Thyroid gland (tissue), 4 donors: ENCODE measurements at regions not wholly inside any gene's neighbourhood (a gene's known extent, or its start where the extent isn't known, plus 50 kb on each side); places are given as distances from the start of the nearest gene placed in this dataset.
"Not testable (repeated sequence)": the region's sequence is repeated elsewhere in the genome, so short reads cannot be mapped to it uniquely, and the experiment has no call there.

ENCODE experiments used
- DNase-seq, 2 donors: peaks; one replicate each; pipeline ENCODE4 v3.0.0-alpha.2; 2019
- H3K27ac ChIP-seq, 3 donors: fragments of 200-600 bp; sonication (generic); 1 replicate in 2 of 3; 2 replicates in 1 of 3; pipeline ENCODE4 v1.5.1; 2016 to 2019; ENCODE audit warnings: mild to moderate bottlenecking in 1 of 3, moderate library complexity in 1 of 3
- H3K27me3 ChIP-seq: fragments of 200-600 bp; sonication (generic); one replicate; pipeline ENCODE4 v1.5.1; 2019
- H3K36me3 ChIP-seq, 2 donors: fragments of 200-600 bp; sonication (generic); one replicate each; pipeline ENCODE4 v1.5.1; 2016 to 2019
- H3K4me1 ChIP-seq, 2 donors: fragments of 200-600 bp; sonication (generic); one replicate each; pipeline ENCODE4 v1.5.1; 2017 to 2019
- H3K4me3 ChIP-seq, 3 donors: fragments of 200-600 bp; sonication (generic); replicated peaks in 1 of 3; 1 replicate in 2 of 3; 2 replicates in 1 of 3; pipeline ENCODE4 v1.5.1; 2016; ENCODE audit warnings: mild to moderate bottlenecking in 1 of 3
- H3K9me3 ChIP-seq: fragments of 200-600 bp; sonication (generic); one replicate; pipeline ENCODE4 v1.5.1; 2017
- POLR2A ChIP-seq, 2 donors: fragments of 450-650 bp; IDR thresholded peaks; one replicate each; pipeline ENCODE4 v1.6.1; 2017; ENCODE audit warnings: antibody characterized with exemption in 2 of 2, mild to moderate bottlenecking in 2 of 2, moderate library complexity in 1 of 2
- WGBS, 2 donors: methylation state at CpG; one replicate each; pipeline ENCODE4 v1.1.5; 2017; 5-methylcytosine and 5-hydroxymethylcytosine counted together
- intact Hi-C: fragments of 100-400 bp; cut with DNase I; formaldehyde crosslinking; loops from one replicate; pipeline ENCODE4 v1.15.1; 2023
- TF ChIP-seq, protein P1 (sequence below), 6 experiments: fragments of 200-600 bp in 3 of 6; fragments of 450-650 bp in 3 of 6; sonication (generic) in 3 of 6; IDR thresholded peaks; one replicate each; pipeline ENCODE4 v1.5.1; 2016 to 2019; ENCODE audit warnings: antibody characterized with exemption in 6 of 6, mild to moderate bottlenecking in 2 of 6, inconsistent platforms in 1 of 6, moderate library complexity in 1 of 6

DNA sequence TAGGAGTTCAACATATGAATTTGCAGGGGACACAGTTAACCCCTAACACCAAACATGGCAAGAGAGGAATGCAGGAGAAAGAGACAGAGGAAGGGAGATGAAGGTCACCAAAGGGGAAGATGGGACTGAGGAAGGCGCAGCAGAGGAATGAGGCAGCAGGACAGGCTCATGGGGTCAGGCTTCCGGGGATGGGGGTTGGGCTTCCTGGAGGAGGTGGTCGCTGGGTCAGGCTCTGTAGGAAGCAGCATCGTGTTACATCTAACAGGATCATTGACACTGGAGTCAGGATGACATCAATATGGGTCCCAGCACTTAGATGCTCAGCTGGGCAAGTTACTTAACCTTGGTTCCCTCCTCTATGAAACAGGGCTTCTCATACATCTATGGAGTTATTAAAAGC is 113.2 kb downstream of the NPTX2 start:
- H3K27me3 ChIP-seq, result no peaks in the 10 kb centered on the region
- no peak overlapping the region for H3K27ac ChIP-seq
- no peaks in the 10 kb centered on the region for H3K36me3 ChIP-seq
- TF ChIP-seq, protein P1, sequence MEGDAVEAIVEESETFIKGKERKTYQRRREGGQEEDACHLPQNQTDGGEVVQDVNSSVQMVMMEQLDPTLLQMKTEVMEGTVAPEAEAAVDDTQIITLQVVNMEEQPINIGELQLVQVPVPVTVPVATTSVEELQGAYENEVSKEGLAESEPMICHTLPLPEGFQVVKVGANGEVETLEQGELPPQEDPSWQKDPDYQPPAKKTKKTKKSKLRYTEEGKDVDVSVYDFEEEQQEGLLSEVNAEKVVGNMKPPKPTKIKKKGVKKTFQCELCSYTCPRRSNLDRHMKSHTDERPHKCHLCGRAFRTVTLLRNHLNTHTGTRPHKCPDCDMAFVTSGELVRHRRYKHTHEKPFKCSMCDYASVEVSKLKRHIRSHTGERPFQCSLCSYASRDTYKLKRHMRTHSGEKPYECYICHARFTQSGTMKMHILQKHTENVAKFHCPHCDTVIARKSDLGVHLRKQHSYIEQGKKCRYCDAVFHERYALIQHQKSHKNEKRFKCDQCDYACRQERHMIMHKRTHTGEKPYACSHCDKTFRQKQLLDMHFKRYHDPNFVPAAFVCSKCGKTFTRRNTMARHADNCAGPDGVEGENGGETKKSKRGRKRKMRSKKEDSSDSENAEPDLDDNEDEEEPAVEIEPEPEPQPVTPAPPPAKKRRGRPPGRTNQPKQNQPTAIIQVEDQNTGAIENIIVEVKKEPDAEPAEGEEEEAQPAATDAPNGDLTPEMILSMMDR (IDR thresholded peaks at IDR 0.05), result no peak
- TF ChIP-seq POLR2A (IDR thresholded peaks at IDR 0.05), result no peak
- no peak overlapping the region for H3K4me3 ChIP-seq
- intact Hi-C loops, result no loop called here
- no peaks in the 10 kb centered on the region for H3K9me3 ChIP-seq
- no peak for DNase-seq
- H3K4me1 ChIP-seq, result no peaks in the 10 kb centered on the region
- WGBS, 2 donors, result 51 to 56% methylated on average over 4 of the region's 4 CpGs

DNA sequence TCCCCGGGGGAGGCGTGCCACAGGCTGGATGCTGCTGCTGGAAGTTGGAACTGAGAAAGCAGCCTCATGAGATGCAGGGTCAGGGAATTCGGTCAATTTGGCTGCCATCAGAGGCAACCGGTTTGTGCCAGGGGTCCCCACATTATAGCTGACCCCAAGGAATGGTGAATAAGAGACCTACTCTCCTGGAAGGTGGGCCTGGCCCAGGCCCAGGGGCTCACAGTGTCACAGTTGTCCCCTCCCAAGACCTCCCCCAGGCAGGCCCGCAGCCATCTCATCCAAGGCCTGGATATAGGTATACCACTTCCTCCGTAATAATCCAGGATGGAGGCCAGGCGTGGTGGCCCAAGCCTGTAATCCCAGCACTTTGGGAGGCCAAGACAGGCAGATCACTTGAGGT is 114.6 kb downstream of the NPTX2 start:
- DNase-seq, result no peak
- WGBS, 2 donors, result 83 to 100% methylated on average over 2 to 3 of the region's 7 CpGs
- H3K4me3 ChIP-seq, result no peak overlapping the region
- H3K27me3 ChIP-seq, result no peaks in the 10 kb centered on the region
- TF ChIP-seq, protein P1 (IDR thresholded peaks at IDR 0.05), result no peak
- TF ChIP-seq POLR2A (IDR thresholded peaks at IDR 0.05), result no peak
- no peaks in the 10 kb centered on the region for H3K4me1 ChIP-seq
- no peak overlapping the region for H3K27ac ChIP-seq
- H3K9me3 ChIP-seq, result no peaks in the 10 kb centered on the region
- H3K36me3 ChIP-seq, result no peaks in the 10 kb centered on the region
- intact Hi-C loops, result no loop called here

DNA sequence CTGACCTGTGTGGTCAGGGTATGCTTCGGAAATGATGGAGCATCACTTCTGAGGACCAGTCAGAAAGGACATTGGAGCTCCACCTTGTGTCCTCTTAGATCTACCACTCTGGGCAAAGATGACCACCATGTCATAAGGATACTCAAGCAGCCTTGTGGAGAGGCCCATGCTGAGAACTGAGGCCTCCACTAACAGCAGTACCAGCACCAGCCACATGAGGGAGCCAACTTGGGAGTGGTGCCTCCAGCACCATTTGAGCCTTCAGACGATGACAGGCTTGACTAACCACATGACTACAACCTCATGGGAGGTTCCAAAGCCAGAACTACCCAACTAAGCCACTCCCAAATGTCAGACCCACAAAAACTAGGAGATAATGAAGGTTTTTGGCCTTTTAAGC is 116.0 kb downstream of the NPTX2 start:
- intact Hi-C loops, result no loop called here
- Histone ChIP-seq H3K4me1 (no peaks in the 10 kb centered on the region), H3K36me3 (no peaks in the 10 kb centered on the region), H3K27me3 (no peaks in the 10 kb centered on the region), H3K27ac (no peak overlapping the region), H3K9me3 (no peaks in the 10 kb centered on the region), H3K4me3 (no peak overlapping the region)
- DNase-seq, result no peak
- TF ChIP-seq, protein P1 (IDR thresholded peaks at IDR 0.05), result no peak
- no peak for TF ChIP-seq POLR2A (IDR thresholded peaks at IDR 0.05)
- 57 to 64% methylated on average over 2 of the region's 2 CpGs for WGBS, 2 donors

DNA sequence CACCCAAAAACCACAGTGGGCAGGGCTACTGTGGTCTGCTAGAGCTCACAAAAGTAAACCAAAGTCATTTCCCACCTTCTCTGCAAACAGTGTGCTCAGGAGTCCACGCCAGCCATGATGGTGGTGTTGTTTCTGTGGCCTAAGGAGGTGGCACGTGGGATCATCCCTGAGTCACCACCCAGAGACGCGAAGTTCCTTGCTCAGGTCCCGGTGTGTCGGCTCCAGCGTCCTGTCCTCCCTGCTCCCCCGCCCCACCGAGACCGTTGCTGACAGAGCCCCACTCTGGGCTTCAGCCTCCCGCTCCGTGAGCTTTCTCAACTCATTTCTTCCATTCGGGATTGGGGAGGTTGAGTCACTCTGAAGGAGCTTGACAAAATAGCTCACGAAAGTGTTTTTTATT is 118.7 kb downstream of the NPTX2 start:
- DNase-seq, result no peak
- no peaks in the 10 kb centered on the region for H3K9me3 ChIP-seq
- no peaks in the 10 kb centered on the region for H3K4me1 ChIP-seq
- WGBS, 2 donors, result 80 to 83% methylated on average over 14 of the region's 14 CpGs
- no peak overlapping the region for H3K27ac ChIP-seq
- intact Hi-C loops, result no loop called here
- H3K4me3 ChIP-seq, result no peak overlapping the region
- no peaks in the 10 kb centered on the region for H3K36me3 ChIP-seq
- no peak for TF ChIP-seq POLR2A (IDR thresholded peaks at IDR 0.05)
- TF ChIP-seq, protein P1 (IDR thresholded peaks at IDR 0.05), result no peak
- no peaks in the 10 kb centered on the region for H3K27me3 ChIP-seq

DNA sequence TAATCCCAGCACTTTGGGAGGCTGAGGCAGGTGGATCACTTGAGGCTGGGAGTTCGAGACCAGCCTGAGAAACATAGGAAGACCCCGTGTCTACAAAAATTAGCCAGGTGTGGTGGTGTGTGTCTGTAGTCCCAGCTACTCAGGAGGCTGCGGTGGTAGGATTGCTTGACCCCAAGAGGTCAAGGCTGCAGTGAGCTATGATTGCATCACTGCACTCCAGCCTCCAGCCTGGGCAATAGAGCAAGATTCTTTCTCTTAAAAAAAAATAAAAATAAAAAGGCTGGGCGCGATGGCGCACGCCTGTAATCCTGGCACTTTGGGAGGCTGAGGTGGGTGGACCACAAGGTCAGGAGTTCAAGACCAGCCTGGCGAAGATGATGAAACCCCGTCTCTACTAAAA is 119.4 kb downstream of the NPTX2 start:
- H3K36me3 ChIP-seq, H3K4me3 ChIP-seq, H3K4me1 ChIP-seq, intact Hi-C loops, H3K27me3 ChIP-seq, H3K27ac ChIP-seq, H3K9me3 ChIP-seq, DNase-seq: not testable (repeated sequence)
- WGBS, 2 donors, result 87 to 88% methylated on average over 9 of the region's 9 CpGs

DNA sequence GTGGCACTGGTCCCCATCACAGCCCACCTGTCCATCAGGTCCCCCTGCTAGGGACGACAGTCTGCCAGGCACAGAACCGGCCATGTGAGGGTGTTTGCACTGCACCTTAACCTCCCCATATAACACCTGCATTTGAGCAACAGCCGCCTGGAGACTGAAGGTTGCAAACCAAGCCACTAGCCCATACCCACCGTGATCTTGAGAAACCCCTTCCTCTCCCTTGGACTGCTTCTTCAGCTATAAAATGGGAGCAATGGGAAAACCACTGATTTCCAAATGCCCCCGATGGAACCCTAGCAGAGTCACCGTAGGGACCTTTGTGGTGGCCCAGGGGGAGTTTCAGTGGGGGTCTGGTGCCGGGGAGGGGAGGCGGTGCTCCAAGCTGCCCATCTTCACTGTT is 120.1 kb downstream of the NPTX2 start:
- H3K27me3 ChIP-seq, result no peaks in the 10 kb centered on the region
- H3K4me3 ChIP-seq, result no peak overlapping the region
- 71 to 82% methylated on average over 8 of the region's 8 CpGs for WGBS, 2 donors
- H3K36me3 ChIP-seq, result no peaks in the 10 kb centered on the region
- intact Hi-C loops, result no loop called here
- no peak overlapping the region for H3K27ac ChIP-seq
- DNase-seq, result no peak
- no peaks in the 10 kb centered on the region for H3K4me1 ChIP-seq
- no peaks in the 10 kb centered on the region for H3K9me3 ChIP-seq
- no peak for TF ChIP-seq POLR2A (IDR thresholded peaks at IDR 0.05)
- TF ChIP-seq, protein P1 (IDR thresholded peaks at IDR 0.05), result no peak
